ENCODE measurements at regions not wholly inside any gene's neighbourhood (a gene's known extent, or its start where the extent isn't known, plus 50 kb on each side); places are given as distances from the start of the nearest gene placed in this dataset.

DNA sequence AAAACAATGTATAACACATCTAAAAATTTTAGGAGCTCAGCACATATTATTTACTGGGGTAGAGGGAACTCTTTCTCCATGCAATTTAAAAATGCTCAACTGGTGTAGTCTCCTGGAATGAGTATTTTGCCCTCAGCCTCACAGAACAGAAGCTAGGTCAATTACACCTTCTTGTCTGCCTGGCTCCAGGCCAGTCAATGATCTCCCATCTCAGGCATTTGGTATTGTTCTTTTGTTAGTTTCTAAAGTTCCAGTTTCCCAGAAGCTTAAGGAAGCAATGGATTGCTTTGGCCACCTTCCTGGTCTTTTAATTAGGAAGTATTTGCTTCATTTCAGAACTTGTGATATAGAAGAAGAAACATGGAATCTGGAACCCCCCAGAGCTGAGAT lies 360.3 kb upstream of the ASIC2 start:
- TF ChIP-seq ZNF274 (IDR thresholded peaks at IDR 0.05; ENCODE audit: low read depth, low read length) (no peak), SUZ12 (IDR thresholded peaks at IDR 0.05; ENCODE audit: extremely low read depth, insufficient read depth, insufficient read length) (no peak), YY1 (IDR thresholded peaks at IDR 0.05; ENCODE audit: insufficient read depth, insufficient read length) (no peak)
